GM23248 (cell line): ENCODE measurements at regions not wholly inside any gene's neighbourhood (a gene's known extent, or its start where the extent isn't known, plus 50 kb on each side); places are given as distances from the start of the nearest gene placed in this dataset.

Experiments used
- DNase-seq: peaks from one replicate; pipeline ENCODE4 v3.0.0-alpha.2; 2015
- H2AFZ ChIP-seq: fragments of 200-600 bp; sonication (generic); 2 replicates; pipeline ENCODE4 v1.6.1; 2016; ENCODE audit warnings: antibody characterized with exemption
- H3F3A ChIP-seq: fragments of 200-600 bp; sonication (generic); 2 replicates; pipeline ENCODE4 v1.6.1; 2016; ENCODE audit warnings: mild to moderate bottlenecking, antibody characterized with exemption, mixed run types; ENCODE audit not compliant: insufficient read depth
- H3K27ac ChIP-seq: fragments of 200-600 bp; sonication (generic); 2 replicates; pipeline ENCODE4 v1.5.1; 2016; ENCODE audit warnings: mild to moderate bottlenecking
- H3K27me3 ChIP-seq: fragments of 200-600 bp; sonication (generic); replicated peaks from 2 replicates; pipeline ENCODE4 v1.6.1; 2016; ENCODE audit warnings: mild to moderate bottlenecking; ENCODE audit not compliant: insufficient read depth
- H3K36me3 ChIP-seq: fragments of 200-600 bp; sonication (generic); 2 replicates; pipeline ENCODE4 v1.6.1; 2016; ENCODE audit warnings: low read depth, mild to moderate bottlenecking
- H3K4me1 ChIP-seq: fragments of 200-600 bp; sonication (generic); 2 replicates; pipeline ENCODE4 v1.6.1; 2016; ENCODE audit warnings: mild to moderate bottlenecking; ENCODE audit not compliant: insufficient read depth
- H3K4me2 ChIP-seq: fragments of 200-600 bp; sonication (generic); one replicate; pipeline ENCODE4 v1.6.1; 2016; ENCODE audit warnings: mild to moderate bottlenecking; ENCODE audit not compliant: unreplicated experiment
- H3K4me3 ChIP-seq: fragments of 200-600 bp; sonication (generic); 2 replicates; pipeline ENCODE4 v1.5.1; 2016; ENCODE audit warnings: mild to moderate bottlenecking
- H3K79me2 ChIP-seq: fragments of 200-600 bp; sonication (generic); 2 replicates; pipeline ENCODE4 v1.6.1; 2016; ENCODE audit warnings: mild to moderate bottlenecking; ENCODE audit not compliant: insufficient read depth
- H3K9ac ChIP-seq: fragments of 200-600 bp; sonication (generic); 2 replicates; pipeline ENCODE4 v1.6.1; 2016; ENCODE audit warnings: mild to moderate bottlenecking
- H3K9me2 ChIP-seq: fragments of 200-600 bp; sonication (generic); 2 replicates; pipeline ENCODE4 v1.6.1; 2016; ENCODE audit warnings: mixed run types, mild to moderate bottlenecking, moderate library complexity; ENCODE audit not compliant: insufficient read depth
- H3K9me3 ChIP-seq: fragments of 200-600 bp; sonication (generic); one replicate; pipeline ENCODE4 v1.6.1; 2017; ENCODE audit warnings: low read depth
- H4K20me1 ChIP-seq: fragments of 200-600 bp; sonication (generic); 2 replicates; pipeline ENCODE4 v1.6.0; 2016; ENCODE audit not compliant: insufficient read depth
- EZH2 ChIP-seq: fragments of 200-600 bp; sonication (generic); IDR thresholded peaks from 2 replicates; pipeline ENCODE4 v1.6.1; 2018; ENCODE audit warnings: antibody characterized with exemption, mild to moderate bottlenecking; ENCODE audit not compliant: insufficient read depth, poor library complexity, severe bottlenecking
- EZH2phosphoT487 ChIP-seq: fragments of 200-600 bp; sonication (generic); IDR thresholded peaks from 2 replicates; pipeline ENCODE4 v1.6.1; 2018; ENCODE audit warnings: antibody characterized with exemption, moderate library complexity, mild to moderate bottlenecking, low read depth; ENCODE audit not compliant: insufficient read depth
- WGBS, 2 experiments: methylation state at CpG; one replicate each; pipeline ENCODE4 v1.1.6; 2015 to 2017; ENCODE audit warnings: low lambda C conversion rate in 2 of 2, low coverage in 1 of 2; ENCODE audit errors: missing lambda C conversion rate in 2 of 2; 5-methylcytosine and 5-hydroxymethylcytosine counted together
- in situ Hi-C: fragments of 300-500 bp; cut with MboI; formaldehyde crosslinking; loops from 2 replicates; pipeline ENCODE4 v1.15.0; 2020

- DNase-seq: no peak
- no peaks in the 10 kb centered on the region for H3F3A ChIP-seq
- in situ Hi-C loops: no loop called here
These were observed 1127.5 kb downstream of the GRIK2 start for GRCh38 chr6:102520966-102521365.

DNA sequence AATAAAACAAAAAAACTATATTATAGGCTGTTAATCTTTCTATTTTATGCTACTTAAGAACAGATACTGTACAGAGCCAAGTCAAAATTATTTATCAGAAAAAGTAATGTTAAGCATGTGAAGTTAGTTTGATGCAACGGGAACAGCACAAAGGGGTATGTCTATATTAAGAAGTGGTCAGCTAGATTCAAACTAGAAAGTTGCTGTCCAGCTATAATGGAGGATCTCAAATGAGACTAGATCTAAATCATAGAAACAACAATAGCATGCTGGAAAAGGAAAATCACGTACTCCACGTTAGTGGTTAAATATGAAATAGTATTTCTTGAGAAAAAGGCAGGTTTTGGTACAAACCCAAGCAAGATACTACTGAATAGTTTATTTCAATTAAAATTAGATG, 1124.0 kb downstream of the GRIK2 start:
- H2AFZ ChIP-seq: no peak overlapping the region
- H3F3A ChIP-seq: no peaks in the 10 kb centered on the region
- no peaks in the 10 kb centered on the region for H3K79me2 ChIP-seq
- H3K27me3 ChIP-seq: no peaks in the 10 kb centered on the region
- DNase-seq: no peak
- no peaks in the 10 kb centered on the region for H3K36me3 ChIP-seq
- H4K20me1 ChIP-seq: no peaks in the 10 kb centered on the region
- no peak overlapping the region for H3K27ac ChIP-seq
- no peaks in the 10 kb centered on the region for H3K9me2 ChIP-seq
- TF ChIP-seq EZH2phosphoT487 (no peak), EZH2 (no peak)
- no peaks in the 10 kb centered on the region for H3K9me3 ChIP-seq
- H3K4me1 ChIP-seq: no peaks in the 10 kb centered on the region
- H3K4me3 ChIP-seq: no peak overlapping the region
- in situ Hi-C loops: no loop called here
- 22 to 31% methylated on average over 3 of the region's 3 CpGs for WGBS, 2 experiments
- no peak overlapping the region for H3K9ac ChIP-seq
- H3K4me2 ChIP-seq: no peak overlapping the region

More at GRCh38 chr6:102520966-102521365, 1127.5 kb downstream of the GRIK2 start:
- H2AFZ ChIP-seq: no peak overlapping the region
- H3K79me2 ChIP-seq: no peaks in the 10 kb centered on the region
- H3K27ac ChIP-seq: no peak overlapping the region
- no peak overlapping the region for H3K9ac ChIP-seq
- H3K4me2 ChIP-seq: no peak overlapping the region
- H4K20me1 ChIP-seq: no peaks in the 10 kb centered on the region
- no peaks in the 10 kb centered on the region for H3K36me3 ChIP-seq
- H3K4me1 ChIP-seq: no peaks in the 10 kb centered on the region
- 2% methylated on average over 2 of the region's 2 CpGs for WGBS, 2 experiments
- no peak overlapping the region for H3K4me3 ChIP-seq
- no peaks in the 10 kb centered on the region for H3K27me3 ChIP-seq
- no peaks in the 10 kb centered on the region for H3K9me2 ChIP-seq
- TF ChIP-seq EZH2phosphoT487 (no peak), EZH2 (no peak)
- H3K9me3 ChIP-seq: no peaks in the 10 kb centered on the region

DNA sequence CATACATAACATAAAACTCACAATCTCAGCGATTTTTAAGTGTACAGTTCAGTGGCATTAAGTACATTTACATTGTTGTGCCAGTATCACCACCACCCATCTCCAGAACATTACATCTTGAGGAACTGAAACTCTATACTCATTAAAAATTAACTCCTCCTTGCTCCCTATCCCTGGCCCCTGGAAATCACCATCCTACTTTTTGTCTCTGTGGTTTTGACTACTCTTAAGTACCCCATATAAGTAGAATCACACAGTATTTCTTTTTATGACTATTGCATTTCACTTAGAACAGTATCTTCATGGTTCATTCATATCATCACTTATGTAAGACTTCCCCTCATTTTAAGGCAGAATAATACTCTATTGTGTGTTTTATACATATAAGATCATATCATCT, 1108.1 kb downstream of the GRIK2 start:
- no peaks in the 10 kb centered on the region for H3K4me1 ChIP-seq
- DNase-seq: no peak
- in situ Hi-C loops: no loop called here
- H3K9me3 ChIP-seq: no peaks in the 10 kb centered on the region
- H3K36me3 ChIP-seq: no peaks in the 10 kb centered on the region
- no peaks in the 10 kb centered on the region for H4K20me1 ChIP-seq
- no peaks in the 10 kb centered on the region for H3K9me2 ChIP-seq
- no peaks in the 10 kb centered on the region for H3K27me3 ChIP-seq
- H3K4me2 ChIP-seq: no peak overlapping the region
- no peak overlapping the region for H3K4me3 ChIP-seq
- no peak overlapping the region for H3K27ac ChIP-seq
- no peak overlapping the region for H2AFZ ChIP-seq
- H3K9ac ChIP-seq: no peak overlapping the region
- H3F3A ChIP-seq: no peaks in the 10 kb centered on the region
- H3K79me2 ChIP-seq: no peaks in the 10 kb centered on the region
- 3 to 5% methylated on average over 1 of the region's 1 CpG for WGBS, 2 experiments
- TF ChIP-seq EZH2: no peak
- no peak for TF ChIP-seq EZH2phosphoT487

GRCh38 chr6:102494808-102495207, 1101.3 kb downstream of the GRIK2 start:
- Histone ChIP-seq H3K9me2 (no peaks in the 10 kb centered on the region), H3K4me2 (no peak overlapping the region), H3K9me3 (no peaks in the 10 kb centered on the region), H3K4me3 (no peak overlapping the region), H3K36me3 (no peaks in the 10 kb centered on the region), H3K27ac (no peak overlapping the region), H3K79me2 (no peaks in the 10 kb centered on the region), H3K9ac (no peak overlapping the region), H2AFZ (no peak overlapping the region), H3K27me3 (no peaks in the 10 kb centered on the region), H4K20me1 (no peaks in the 10 kb centered on the region), H3F3A (no peaks in the 10 kb centered on the region), H3K4me1 (no peaks in the 10 kb centered on the region)
- WGBS, 2 experiments: 43 to 52% methylated on average over 1 of the region's 1 CpG
- DNase-seq: no peak
- in situ Hi-C loops: no loop called here
- TF ChIP-seq EZH2 (no peak), EZH2phosphoT487 (no peak)

- no peak for DNase-seq
- TF ChIP-seq EZH2phosphoT487 (no peak), EZH2 (no peak)
- Histone ChIP-seq H3K79me2 (no peaks in the 10 kb centered on the region), H3K36me3 (no peaks in the 10 kb centered on the region), H3K4me1 (no peaks in the 10 kb centered on the region), H3F3A (no peaks in the 10 kb centered on the region), H3K9me3 (peaks cover 1% of the 10 kb centered on the region), H2AFZ (no peak overlapping the region), H4K20me1 (no peaks in the 10 kb centered on the region), H3K9me2 (no peaks in the 10 kb centered on the region), H3K27ac (no peak overlapping the region), H3K4me3 (no peak overlapping the region), H3K9ac (no peak overlapping the region), H3K27me3 (no peaks in the 10 kb centered on the region), H3K4me2 (no peak overlapping the region)
- 46 to 47% methylated on average over 4 of the region's 4 CpGs for WGBS, 2 experiments
- in situ Hi-C loops: no loop called here
These were observed 1100.0 kb downstream of the GRIK2 start for GRCh38 chr6:102493485-102493884.
